GM21526 (cell line): ENCODE measurements at regions not wholly inside any gene's neighbourhood (a gene's known extent, or its start where the extent isn't known, plus 50 kb on each side); places are given as distances from the start of the nearest gene placed in this dataset.
"Not testable (repeated sequence)": the region's sequence is repeated elsewhere in the genome, so short reads cannot be mapped to it uniquely, and the experiment has no call there.

Experiments
- ATAC-seq: cut with Tn5 transposase; IDR thresholded peaks from one replicate; pipeline ENCODE4 v1.9.1; 2021; ENCODE audit warnings: moderate library complexity; ENCODE audit not compliant: unreplicated experiment, low FRiP score

- ATAC-seq = no peak
These were observed 94.8 kb upstream of the SSTR4 start for GRCh38 chr20:22940350-22940749.

GRCh38 chr20:22941550-22941949 lies 93.6 kb upstream of the SSTR4 start:
- ATAC-seq = no peak

GRCh38 chr20:22942742-22943141 lies 92.4 kb upstream of the SSTR4 start:
- ATAC-seq = no peak

GRCh38 chr20:22944062-22944461 lies 91.0 kb upstream of the SSTR4 start:
- no peak for ATAC-seq

GRCh38 chr20:22944936-22945335 lies 90.2 kb upstream of the SSTR4 start:
- no peak for ATAC-seq

- no peak for ATAC-seq
These were observed 88.5 kb upstream of the SSTR4 start for GRCh38 chr20:22946596-22946995.

GRCh38 chr20:22949331-22950109 lies 85.6 kb upstream of the SSTR4 start:
- ATAC-seq = no peak

- ATAC-seq = no peak
These were observed 83.1 kb upstream of the SSTR4 start for GRCh38 chr20:22951966-22952365.

GRCh38 chr20:22954661-22955060 lies 80.5 kb upstream of the SSTR4 start:
- no peak for ATAC-seq

GRCh38 chr20:22958390-22958789 lies 76.7 kb upstream of the SSTR4 start:
- ATAC-seq = no peak

- ATAC-seq = no peak
These were observed 72.3 kb upstream of the SSTR4 start for GRCh38 chr20:22962567-22963439.

- ATAC-seq = no peak
These were observed 71.5 kb upstream of the SSTR4 start for GRCh38 chr20:22963581-22963980.

- ATAC-seq = no peak
These were observed 68.2 kb upstream of the SSTR4 start for GRCh38 chr20:22966787-22967464.

- ATAC-seq = not testable (repeated sequence)
These were observed 67.4 kb upstream of the SSTR4 start for GRCh38 chr20:22967706-22968105.

GRCh38 chr20:22969031-22969430 lies 66.1 kb upstream of the SSTR4 start:
- ATAC-seq = not testable (repeated sequence)

- not testable (repeated sequence) for ATAC-seq
These were observed 64.0 kb upstream of the SSTR4 start for GRCh38 chr20:22971077-22971476.

- no peak for ATAC-seq
These were observed 60.8 kb upstream of the SSTR4 start for GRCh38 chr20:22974354-22974753.

GRCh38 chr20:22977047-22977785 lies 57.9 kb upstream of the SSTR4 start:
- ATAC-seq = no peak

- no peak for ATAC-seq
These were observed 51.1 kb upstream of the SSTR4 start for GRCh38 chr20:22984008-22984407.

- ATAC-seq = no peak
These were observed 50.5 kb upstream of the SSTR4 start for GRCh38 chr20:22984606-22985005.
